ENCODE measurements at regions not wholly inside any gene's neighbourhood (a gene's known extent, or its start where the extent isn't known, plus 50 kb on each side); places are given as distances from the start of the nearest gene placed in this dataset.

DNA sequence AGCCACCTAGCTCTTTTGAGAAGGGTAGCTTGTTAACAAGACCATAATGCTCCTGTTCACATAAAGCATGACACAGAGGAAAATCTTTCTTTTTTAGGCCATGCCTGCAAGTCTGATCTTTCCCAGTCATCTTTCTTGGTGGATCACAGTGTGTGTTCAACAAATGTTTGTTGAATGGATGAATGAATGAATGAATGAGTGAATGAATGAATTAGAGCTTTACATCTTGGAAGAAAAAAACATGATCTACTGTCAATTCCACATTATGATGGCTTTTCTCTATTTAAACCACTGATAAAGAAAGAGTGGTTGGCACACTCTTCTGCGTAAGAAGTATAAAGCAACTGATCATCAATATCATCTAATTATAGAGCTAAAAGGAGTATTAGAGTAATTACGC, 148.7 kb downstream of the CCDC71L start:
- TF ChIP-seq, protein P1, sequence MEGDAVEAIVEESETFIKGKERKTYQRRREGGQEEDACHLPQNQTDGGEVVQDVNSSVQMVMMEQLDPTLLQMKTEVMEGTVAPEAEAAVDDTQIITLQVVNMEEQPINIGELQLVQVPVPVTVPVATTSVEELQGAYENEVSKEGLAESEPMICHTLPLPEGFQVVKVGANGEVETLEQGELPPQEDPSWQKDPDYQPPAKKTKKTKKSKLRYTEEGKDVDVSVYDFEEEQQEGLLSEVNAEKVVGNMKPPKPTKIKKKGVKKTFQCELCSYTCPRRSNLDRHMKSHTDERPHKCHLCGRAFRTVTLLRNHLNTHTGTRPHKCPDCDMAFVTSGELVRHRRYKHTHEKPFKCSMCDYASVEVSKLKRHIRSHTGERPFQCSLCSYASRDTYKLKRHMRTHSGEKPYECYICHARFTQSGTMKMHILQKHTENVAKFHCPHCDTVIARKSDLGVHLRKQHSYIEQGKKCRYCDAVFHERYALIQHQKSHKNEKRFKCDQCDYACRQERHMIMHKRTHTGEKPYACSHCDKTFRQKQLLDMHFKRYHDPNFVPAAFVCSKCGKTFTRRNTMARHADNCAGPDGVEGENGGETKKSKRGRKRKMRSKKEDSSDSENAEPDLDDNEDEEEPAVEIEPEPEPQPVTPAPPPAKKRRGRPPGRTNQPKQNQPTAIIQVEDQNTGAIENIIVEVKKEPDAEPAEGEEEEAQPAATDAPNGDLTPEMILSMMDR (IDR thresholded peaks at IDR 0.05), result no peak
- H3K4me3 Mint-ChIP-seq (ENCODE audit: unreplicated experiment), result no peak overlapping the region
- H3K36me3 Mint-ChIP-seq (ENCODE audit: low read depth), result no peaks in the 10 kb centered on the region
- peaks cover 34% of the 10 kb centered on the region for H3K27me3 Mint-ChIP-seq (ENCODE audit: low read depth)
- peaks cover 5% of the 10 kb centered on the region for H3K9me3 Mint-ChIP-seq (ENCODE audit: low read depth)
- DNase-seq (ENCODE audit: low spot score), result no peak
- no peaks in the 10 kb centered on the region for H3K4me1 Mint-ChIP-seq (ENCODE audit: low read depth)
- H3K27ac Mint-ChIP-seq (ENCODE audit: unreplicated experiment), result no peak overlapping the region

DNA sequence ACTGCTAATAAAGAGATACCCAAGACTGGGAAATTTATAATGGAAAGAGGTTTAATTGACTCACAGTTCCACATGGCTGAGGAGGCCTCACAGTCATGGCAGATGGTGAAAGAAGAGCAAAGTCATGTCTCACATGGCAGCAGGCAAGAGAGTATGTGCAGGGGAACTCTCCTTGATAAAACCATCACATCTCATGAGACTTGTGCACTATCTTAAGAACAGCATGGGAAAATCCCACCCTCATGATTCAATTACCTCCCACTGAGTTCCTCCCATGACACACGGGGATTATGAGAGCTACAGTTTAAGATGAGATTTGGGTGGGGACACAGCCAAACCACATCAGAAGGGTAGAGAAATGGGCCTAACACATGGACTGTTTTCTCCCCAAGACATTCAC, 156.3 kb downstream of the CCDC71L start:
- peaks cover 4% of the 10 kb centered on the region for H3K9me3 Mint-ChIP-seq (ENCODE audit: low read depth)
- DNase-seq (ENCODE audit: low spot score), result no peak
- peaks cover 4% of the 10 kb centered on the region for H3K27me3 Mint-ChIP-seq (ENCODE audit: low read depth)
- no peaks in the 10 kb centered on the region for H3K36me3 Mint-ChIP-seq (ENCODE audit: low read depth)
- no peak overlapping the region for H3K4me3 Mint-ChIP-seq (ENCODE audit: unreplicated experiment)
- TF ChIP-seq, protein P1 (IDR thresholded peaks at IDR 0.05), result no peak
- no peak overlapping the region for H3K27ac Mint-ChIP-seq (ENCODE audit: unreplicated experiment)
- H3K4me1 Mint-ChIP-seq (ENCODE audit: low read depth), result peaks cover 5% of the 10 kb centered on the region

DNA sequence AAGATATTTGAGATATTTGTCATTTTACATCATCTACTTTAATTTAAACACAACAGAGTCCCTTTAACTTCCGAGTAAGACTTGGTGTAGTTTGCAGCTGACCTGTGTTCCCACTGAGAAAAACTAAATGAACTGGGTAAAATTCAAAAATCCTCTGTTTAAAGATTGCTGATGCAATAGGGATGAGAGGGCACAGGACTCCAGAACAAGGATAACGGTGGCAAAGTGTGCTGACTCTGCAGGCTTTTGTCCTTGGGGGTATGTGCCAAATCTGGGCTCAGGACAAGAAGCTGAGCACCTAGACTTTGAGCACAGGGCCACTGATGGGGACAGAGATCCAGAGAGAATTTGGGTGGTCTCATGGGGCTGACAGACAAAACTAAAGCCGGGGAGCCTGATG, 156.8 kb downstream of the CCDC71L start:
- H3K36me3 Mint-ChIP-seq (ENCODE audit: low read depth), result no peaks in the 10 kb centered on the region
- TF ChIP-seq, protein P1 (IDR thresholded peaks at IDR 0.05), result no peak
- peaks cover 4% of the 10 kb centered on the region for H3K27me3 Mint-ChIP-seq (ENCODE audit: low read depth)
- no peak overlapping the region for H3K27ac Mint-ChIP-seq (ENCODE audit: unreplicated experiment)
- no peak for DNase-seq (ENCODE audit: low spot score)
- no peaks in the 10 kb centered on the region for H3K9me3 Mint-ChIP-seq (ENCODE audit: low read depth)
- H3K4me1 Mint-ChIP-seq (ENCODE audit: low read depth), result peaks cover 5% of the 10 kb centered on the region
- H3K4me3 Mint-ChIP-seq (ENCODE audit: unreplicated experiment), result no peak overlapping the region

DNA sequence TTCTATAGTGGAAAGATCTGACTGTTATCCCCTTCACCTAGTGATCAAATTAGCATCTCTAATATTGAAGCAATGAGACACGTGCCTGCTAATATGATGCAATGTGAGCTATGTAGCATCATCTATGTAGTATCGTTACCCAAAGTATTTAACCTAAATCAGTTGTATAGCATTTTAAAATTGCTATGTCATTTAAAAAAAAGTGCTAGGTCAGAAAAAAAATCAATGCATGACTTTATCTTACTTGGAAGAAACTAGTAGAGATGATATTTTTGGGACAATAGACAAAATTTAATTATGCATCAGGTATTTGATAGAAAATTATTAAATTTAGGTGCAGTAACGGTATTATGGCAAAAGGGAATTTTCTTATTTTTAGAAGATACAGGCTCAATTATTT, 157.3 kb downstream of the CCDC71L start:
- Mint-ChIP-seq H3K36me3 (ENCODE audit: low read depth) (no peaks in the 10 kb centered on the region), H3K27ac (ENCODE audit: unreplicated experiment) (no peak overlapping the region), H3K4me3 (ENCODE audit: unreplicated experiment) (no peak overlapping the region), H3K9me3 (ENCODE audit: low read depth) (no peaks in the 10 kb centered on the region), H3K4me1 (ENCODE audit: low read depth) (peaks cover 5% of the 10 kb centered on the region), H3K27me3 (ENCODE audit: low read depth) (peaks cover 4% of the 10 kb centered on the region)
- no peak for DNase-seq (ENCODE audit: low spot score)
- TF ChIP-seq, protein P1 (IDR thresholded peaks at IDR 0.05), result no peak

DNA sequence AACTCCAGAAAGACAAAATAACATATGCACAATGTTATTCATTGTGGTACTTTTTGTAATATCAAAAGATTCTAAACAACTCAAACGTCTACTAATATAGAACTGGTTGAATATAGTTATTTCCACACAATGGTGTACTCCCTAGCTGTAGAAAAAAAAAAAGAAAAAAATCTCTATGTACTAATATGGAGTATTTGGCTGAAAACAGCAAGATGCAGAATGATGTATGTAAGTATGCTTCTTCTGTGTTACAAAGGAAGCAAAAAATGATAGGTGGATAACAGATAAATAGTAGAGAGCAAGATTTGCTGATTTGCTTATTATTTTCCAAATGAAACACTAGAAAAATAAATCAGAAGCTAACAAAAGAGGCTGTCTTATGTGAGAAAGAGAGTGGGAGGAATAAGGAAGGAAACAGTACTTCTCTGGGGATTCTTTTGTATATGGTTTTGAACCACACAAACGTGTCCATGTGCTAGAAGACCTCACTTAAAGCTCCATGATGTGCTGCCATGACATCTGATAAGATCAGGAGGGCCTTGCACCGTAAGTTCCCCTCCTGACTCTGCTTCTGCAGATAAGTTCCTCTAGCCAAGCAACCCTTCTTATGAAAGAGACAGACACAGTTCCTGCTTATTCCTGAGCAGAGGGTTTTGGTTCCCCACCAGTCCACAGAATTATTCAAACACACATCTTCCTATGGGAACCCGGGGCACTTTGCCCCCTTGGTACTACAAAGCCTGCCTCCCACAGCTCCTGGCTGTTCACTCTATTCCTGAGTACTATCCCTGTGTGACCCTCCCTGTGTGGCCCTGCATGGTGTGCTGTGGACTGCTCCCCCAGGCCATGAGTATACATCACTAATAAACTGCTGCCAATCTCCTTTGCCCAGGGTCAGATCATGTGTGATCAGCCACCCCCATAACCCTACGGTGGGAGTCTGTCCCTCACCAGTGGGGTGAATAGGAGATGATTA, 159.1 kb downstream of the CCDC71L start:
- H3K4me1 Mint-ChIP-seq (ENCODE audit: low read depth), result peaks cover 5% of the 10 kb centered on the region
- H3K9me3 Mint-ChIP-seq (ENCODE audit: low read depth), result no peaks in the 10 kb centered on the region
- H3K4me3 Mint-ChIP-seq (ENCODE audit: unreplicated experiment), result no peak overlapping the region
- peaks cover 2% of the 10 kb centered on the region for H3K27me3 Mint-ChIP-seq (ENCODE audit: low read depth)
- H3K36me3 Mint-ChIP-seq (ENCODE audit: low read depth), result no peaks in the 10 kb centered on the region
- no peak overlapping the region for H3K27ac Mint-ChIP-seq (ENCODE audit: unreplicated experiment)
- TF ChIP-seq, protein P1 (IDR thresholded peaks at IDR 0.05), result no peak
- DNase-seq (ENCODE audit: low spot score), result no peak
